ENCODE measurements at regions not wholly inside any gene's neighbourhood (a gene's known extent, or its start where the extent isn't known, plus 50 kb on each side); places are given as distances from the start of the nearest gene placed in this dataset.

- Histone ChIP-seq H3K79me2 (ENCODE audit: low read length) (no peaks in the 10 kb centered on the region), H3K4me1 (ENCODE audit: insufficient read depth, low read length) (no peaks in the 10 kb centered on the region), H3K36me3 (ENCODE audit: low read depth, low read length) (no peaks in the 10 kb centered on the region), H3K4me2 (ENCODE audit: low read length) (no peak overlapping the region), H3K9ac (ENCODE audit: low read length) (no peak overlapping the region), H3F3A (ENCODE audit: low read length, unreplicated experiment) (no peaks in the 10 kb centered on the region), H2AFZ (ENCODE audit: low read length) (no peak overlapping the region), H4K20me1 (ENCODE audit: low read length) (no peaks in the 10 kb centered on the region), H3K9me3 (ENCODE audit: low read length) (no peaks in the 10 kb centered on the region), H3K9me2 (replicated peaks; ENCODE audit: low read length) (no peaks in the 10 kb centered on the region), H3K4me3 (ENCODE audit: low read length) (no peak overlapping the region), H3K27me3 (ENCODE audit: low read length) (no peaks in the 10 kb centered on the region), H3K27ac (ENCODE audit: low read length) (no peak overlapping the region)
- TF ChIP-seq EZH2 (IDR thresholded peaks at IDR 0.05; ENCODE audit: low read length, unreplicated experiment) (no peak), EZH2phosphoT487 (IDR thresholded peaks at IDR 0.05; ENCODE audit: borderline replicate concordance, low read length) (no peak), CTCF (conservative IDR thresholded peaks at IDR 0.05; ENCODE audit: low read depth, low read length) (no peak)
- ChIA-PET CTCF (no interaction called here), POLR2A (ENCODE audit: unreplicated experiment) (no interaction called here)
- no peak for DNase-seq
- no TSS peak for BruUV-seq (replicated peaks)
- intact Hi-C loops (cut with micrococcal nuclease), result no loop called here
- no peak for ATAC-seq
These were observed 68.8 kb upstream of the KIF5B start for GRCh38 chr10:32125023-32125422.

GRCh38 chr10:32123021-32123420 is 66.8 kb upstream of the KIF5B start:
- no peak overlapping the region for H2AFZ ChIP-seq (ENCODE audit: low read length)
- no TSS peak for BruUV-seq (replicated peaks)
- ATAC-seq, result no peak
- no peak for TF ChIP-seq CTCF (conservative IDR thresholded peaks at IDR 0.05; ENCODE audit: low read depth, low read length)
- no peak for TF ChIP-seq EZH2 (IDR thresholded peaks at IDR 0.05; ENCODE audit: low read length, unreplicated experiment)
- TF ChIP-seq EZH2phosphoT487 (IDR thresholded peaks at IDR 0.05; ENCODE audit: borderline replicate concordance, low read length), result no peak
- H3K9ac ChIP-seq (ENCODE audit: low read length), result no peak overlapping the region
- H3K9me3 ChIP-seq (ENCODE audit: low read length), result no peaks in the 10 kb centered on the region
- H4K20me1 ChIP-seq (ENCODE audit: low read length), result no peaks in the 10 kb centered on the region
- POLR2A ChIA-PET (ENCODE audit: unreplicated experiment), result no interaction called here
- no peaks in the 10 kb centered on the region for H3K4me1 ChIP-seq (ENCODE audit: insufficient read depth, low read length)
- H3K9me2 ChIP-seq (replicated peaks; ENCODE audit: low read length), result no peaks in the 10 kb centered on the region
- H3K4me3 ChIP-seq (ENCODE audit: low read length), result no peak overlapping the region
- H3K27ac ChIP-seq (ENCODE audit: low read length), result no peak overlapping the region
- H3K36me3 ChIP-seq (ENCODE audit: low read depth, low read length), result no peaks in the 10 kb centered on the region
- H3K79me2 ChIP-seq (ENCODE audit: low read length), result no peaks in the 10 kb centered on the region
- no peak for DNase-seq
- H3K4me2 ChIP-seq (ENCODE audit: low read length), result no peak overlapping the region
- CTCF ChIA-PET, result no interaction called here
- intact Hi-C loops (cut with micrococcal nuclease), result no loop called here
- H3K27me3 ChIP-seq (ENCODE audit: low read length), result no peaks in the 10 kb centered on the region
- H3F3A ChIP-seq (ENCODE audit: low read length, unreplicated experiment), result no peaks in the 10 kb centered on the region

- CTCF ChIA-PET, result no interaction called here
- Histone ChIP-seq H3K9me2 (replicated peaks; ENCODE audit: low read length) (no peaks in the 10 kb centered on the region), H4K20me1 (ENCODE audit: low read length) (no peaks in the 10 kb centered on the region), H3K9me3 (ENCODE audit: low read length) (no peaks in the 10 kb centered on the region), H3K4me3 (ENCODE audit: low read length) (no peak overlapping the region), H3K27me3 (ENCODE audit: low read length) (no peaks in the 10 kb centered on the region), H3K9ac (ENCODE audit: low read length) (no peak overlapping the region), H3K79me2 (ENCODE audit: low read length) (no peaks in the 10 kb centered on the region), H3K36me3 (ENCODE audit: low read depth, low read length) (no peaks in the 10 kb centered on the region), H3K27ac (ENCODE audit: low read length) (no peak overlapping the region), H3F3A (ENCODE audit: low read length, unreplicated experiment) (no peaks in the 10 kb centered on the region), H3K4me2 (ENCODE audit: low read length) (no peak overlapping the region), H2AFZ (ENCODE audit: low read length) (no peak overlapping the region), H3K4me1 (ENCODE audit: insufficient read depth, low read length) (no peaks in the 10 kb centered on the region)
- DNase-seq, result no peak
- BruUV-seq (replicated peaks), result no TSS peak
- no peak for TF ChIP-seq CTCF (conservative IDR thresholded peaks at IDR 0.05; ENCODE audit: low read depth, low read length)
- no peak for TF ChIP-seq EZH2 (IDR thresholded peaks at IDR 0.05; ENCODE audit: low read length, unreplicated experiment)
- TF ChIP-seq EZH2phosphoT487 (IDR thresholded peaks at IDR 0.05; ENCODE audit: borderline replicate concordance, low read length), result no peak
- no peak for ATAC-seq
- intact Hi-C loops (cut with micrococcal nuclease), result no loop called here
- POLR2A ChIA-PET (ENCODE audit: unreplicated experiment), result no interaction called here
These were observed 65.4 kb upstream of the KIF5B start for GRCh38 chr10:32121648-32122047.
